WTC11 (cell line): ENCODE measurements at regions not wholly inside any gene's neighbourhood (a gene's known extent, or its start where the extent isn't known, plus 50 kb on each side); places are given as distances from the start of the nearest gene placed in this dataset.

ENCODE experiments used
- ATAC-seq: fragments of 200-7000 bp; cut with Tn5 transposase; 2 replicates; pipeline ENCODE4 v1.10.0; 2021; ENCODE audit warnings: mild to moderate bottlenecking, moderate library complexity
- CTCF ChIA-PET: fragments of 300-600 bp; sonication (Branson Sonifier 250); formaldehyde crosslinking; loops from one replicate; lab custom pipeline; 2021; ENCODE audit warnings: antibody characterized with exemption; lab: Charles Lee
- POLR2A ChIA-PET: fragments of 350-600 bp; sonication (Branson Sonifier 250); formaldehyde crosslinking; loops from one replicate; lab custom pipeline; 2021; ENCODE audit warnings: antibody characterized with exemption; lab: Charles Lee
- DNase-seq: peaks from one replicate; pipeline ENCODE4 v3.0.0; 2021; ENCODE audit warnings: low spot score
- H3K27ac Mint-ChIP-seq: 2 replicates; pipeline ENCODE4 v1.8.0; 2021; ENCODE audit warnings: mixed read lengths
- H3K27me3 Mint-ChIP-seq: 2 replicates; pipeline ENCODE4 v1.8.0; 2021; ENCODE audit warnings: low read depth, mild to moderate bottlenecking, moderate library complexity, mixed read lengths
- H3K36me3 Mint-ChIP-seq: 2 replicates; pipeline ENCODE4 v1.8.0; 2021; ENCODE audit warnings: mixed read lengths
- H3K4me1 Mint-ChIP-seq: 2 replicates; pipeline ENCODE4 v1.8.0; 2022; ENCODE audit warnings: mixed read lengths
- H3K4me3 Mint-ChIP-seq: 2 replicates; pipeline ENCODE4 v1.8.0; 2021; ENCODE audit warnings: mild to moderate bottlenecking, moderate library complexity, mixed read lengths
- H3K9me3 Mint-ChIP-seq: 2 replicates; pipeline ENCODE4 v1.8.0; 2021; ENCODE audit warnings: mixed read lengths
- AR ChIP-seq: fragments of 250-450 bp; sonication (Bioruptor Pico); IDR thresholded peaks from 2 replicates; pipeline ENCODE4 v1.9.0; 2021; ENCODE audit warnings: mild to moderate bottlenecking
- ARID4B ChIP-seq: sonication (generic); formaldehyde crosslinking; IDR thresholded peaks from 2 replicates; pipeline ENCODE4 v1.8.0; 2023; ENCODE audit warnings: missing genetic modification reagents, mild to moderate bottlenecking, borderline replicate concordance
- ATF3 ChIP-seq: sonication (generic); formaldehyde crosslinking; conservative IDR thresholded peaks from 2 replicates; pipeline ENCODE4 v1.8.1; 2022; ENCODE audit warnings: mild to moderate bottlenecking, missing genetic modification reagents
- CBFB ChIP-seq: sonication (generic); formaldehyde crosslinking; IDR thresholded peaks from 2 replicates; pipeline ENCODE4 v1.8.1; 2022; ENCODE audit warnings: mild to moderate bottlenecking, low read depth, missing genetic modification reagents
- CDX4 ChIP-seq: fragments of 250-450 bp; sonication (Bioruptor Pico); IDR thresholded peaks from 2 replicates; pipeline ENCODE4 v1.9.0; 2021; ENCODE audit warnings: moderate library complexity, mild to moderate bottlenecking, inconsistent platforms, borderline replicate concordance
- FOXJ3 ChIP-seq: sonication (generic); formaldehyde crosslinking; IDR thresholded peaks from 2 replicates; pipeline ENCODE4 v1.9.0; 2021; ENCODE audit warnings: missing genetic modification reagents, mild to moderate bottlenecking, borderline replicate concordance
- FOXP4 ChIP-seq: sonication (generic); formaldehyde crosslinking; IDR thresholded peaks from 2 replicates; pipeline ENCODE4 v1.8.0; 2022; ENCODE audit warnings: mild to moderate bottlenecking, missing genetic modification reagents
- GABPB1 ChIP-seq: sonication (generic); formaldehyde crosslinking; IDR thresholded peaks from 2 replicates; pipeline ENCODE4 v1.8.1; 2023; ENCODE audit warnings: mild to moderate bottlenecking, missing genetic modification reagents
- NR3C1 ChIP-seq: sonication (generic); formaldehyde crosslinking; conservative IDR thresholded peaks from 2 replicates; pipeline ENCODE4 v1.8.1; 2023; ENCODE audit warnings: low read depth, mild to moderate bottlenecking, missing genetic modification reagents
- OVOL2 ChIP-seq: fragments of 250-450 bp; sonication (Bioruptor Pico); IDR thresholded peaks from 2 replicates; pipeline ENCODE4 v1.9.0; 2021; ENCODE audit warnings: mild to moderate bottlenecking, borderline replicate concordance
- SOX15 ChIP-seq: fragments of 250-450 bp; sonication (Bioruptor Pico); IDR thresholded peaks from 2 replicates; pipeline ENCODE4 v1.9.0; 2021; ENCODE audit warnings: mild to moderate bottlenecking
- ZBTB43 ChIP-seq: sonication (generic); formaldehyde crosslinking; IDR thresholded peaks from 2 replicates; pipeline ENCODE4 v1.8.1; 2023; ENCODE audit warnings: mild to moderate bottlenecking, missing genetic modification reagents
- ZNF138 ChIP-seq: sonication (generic); formaldehyde crosslinking; conservative IDR thresholded peaks from 2 replicates; pipeline ENCODE4 v1.8.1; 2022; ENCODE audit warnings: mild to moderate bottlenecking, moderate library complexity, missing genetic modification reagents
- ZNF281 ChIP-seq: sonication (generic); formaldehyde crosslinking; IDR thresholded peaks from 2 replicates; pipeline ENCODE4 v1.8.0; 2023; ENCODE audit warnings: mild to moderate bottlenecking, missing genetic modification reagents
- ZNF423 ChIP-seq: fragments of 250-450 bp; sonication (Bioruptor Pico); IDR thresholded peaks from 2 replicates; pipeline ENCODE4 v2.1.2; 2022; ENCODE audit warnings: mild to moderate bottlenecking, moderate library complexity
- ZNF425 ChIP-seq: fragments of 250-450 bp; sonication (Bioruptor Pico); conservative IDR thresholded peaks from 2 replicates; pipeline ENCODE4 v1.9.0; 2021; ENCODE audit warnings: mild to moderate bottlenecking

GRCh38 chr3:194804796-194805195 lies 119.1 kb downstream of the FAM43A start:
- Mint-ChIP-seq H3K27me3 (no peaks in the 10 kb centered on the region; the same call in 1 of the 2 replicates), H3K4me3 (no peak overlapping the region), H3K9me3 (no peaks in the 10 kb centered on the region), H3K27ac (no peak overlapping the region), H3K36me3 (no peaks in the 10 kb centered on the region), H3K4me1 (peaks cover 11% of the 10 kb centered on the region; the same call in 1 of the 2 replicates)
- ATAC-seq (no peak), DNase-seq (no peak)
- POLR2A ChIA-PET: no interaction called here
- TF ChIP-seq SOX15 (CRISPR knock-in tag) (no peak), ZNF281 (CRISPR knock-in tag) (no peak), ZNF425 (CRISPR knock-in tag) (no peak)
- CTCF ChIA-PET: interaction anchor here (0.9 to 1.1 kb wide), 2 partner anchors 122 to 302 kb away, joined by 3 read pairs; no protein-coding TSS in a partner anchor

- no peak for ATAC-seq
- H3K9me3 Mint-ChIP-seq: no peaks in the 10 kb centered on the region
- POLR2A ChIA-PET: no interaction called here
- H3K27me3 Mint-ChIP-seq: peaks cover 2% of the 10 kb centered on the region; the same call in 1 of the 2 replicates
- no peaks in the 10 kb centered on the region for H3K36me3 Mint-ChIP-seq
- H3K4me3 Mint-ChIP-seq: no peak overlapping the region
- TF ChIP-seq GABPB1 (CRISPR knock-in tag): no peak
- no peak for TF ChIP-seq NR3C1 (CRISPR knock-in tag)
- TF ChIP-seq FOXJ3 (CRISPR knock-in tag): no peak
- TF ChIP-seq ATF3 (CRISPR knock-in tag): no peak
- TF ChIP-seq ZBTB43 (CRISPR knock-in tag): no peak
- no peak for TF ChIP-seq ARID4B
- no peak for TF ChIP-seq ZNF138 (CRISPR knock-in tag)
- TF ChIP-seq CDX4: no peak
- TF ChIP-seq AR (CRISPR knock-in tag): no peak
- no peak for TF ChIP-seq OVOL2 (CRISPR knock-in tag)
- TF ChIP-seq FOXP4 (CRISPR knock-in tag): no peak
- TF ChIP-seq ZNF423 (CRISPR knock-in tag): no peak
- TF ChIP-seq CBFB (CRISPR knock-in tag): no peak
- TF ChIP-seq, all 79 proteins: peak for 0
- Mint-ChIP-seq H3K4me1 (peaks cover 17% of the 10 kb centered on the region), H3K27ac (no peak overlapping the region)
- CTCF ChIA-PET: interaction anchor here (0.9 kb wide), 1 partner anchor 123 kb away, joined by 3 read pairs; no protein-coding TSS in a partner anchor
- DNase-seq: no peak
Measured at GRCh38 chr3:194805546-194805945, 119.9 kb downstream of the FAM43A start.
